Keratinocyte (primary cell): ENCODE measurements at regions not wholly inside any gene's neighbourhood (a gene's known extent, or its start where the extent isn't known, plus 50 kb on each side); places are given as distances from the start of the nearest gene placed in this dataset.

ENCODE experiments used
- EZH2 ChIP-seq: IDR thresholded peaks from one replicate; pipeline ENCODE4 v1.6.1; 2012; ENCODE audit warnings: inconsistent platforms, mild to moderate bottlenecking, low read length, moderate library complexity
- TF ChIP-seq, protein P1 (sequence below), 3 experiments: IDR thresholded peaks in 1 of 3; conservative IDR thresholded peaks in 1 of 3; optimal IDR thresholded peaks in 1 of 3; 2 replicates in 2 of 3; 3 replicates in 1 of 3; pipeline versions ENCODE3 to v1.5.1; 2011; ENCODE audit warnings: low read length in 3 of 3, mild to moderate bottlenecking in 3 of 3, moderate library complexity in 2 of 3, control low read depth in 1 of 3, inconsistent platforms in 1 of 3; ENCODE audit not compliant: insufficient read depth in 2 of 3; ENCODE audit errors: extremely low read depth in 1 of 3

DNA sequence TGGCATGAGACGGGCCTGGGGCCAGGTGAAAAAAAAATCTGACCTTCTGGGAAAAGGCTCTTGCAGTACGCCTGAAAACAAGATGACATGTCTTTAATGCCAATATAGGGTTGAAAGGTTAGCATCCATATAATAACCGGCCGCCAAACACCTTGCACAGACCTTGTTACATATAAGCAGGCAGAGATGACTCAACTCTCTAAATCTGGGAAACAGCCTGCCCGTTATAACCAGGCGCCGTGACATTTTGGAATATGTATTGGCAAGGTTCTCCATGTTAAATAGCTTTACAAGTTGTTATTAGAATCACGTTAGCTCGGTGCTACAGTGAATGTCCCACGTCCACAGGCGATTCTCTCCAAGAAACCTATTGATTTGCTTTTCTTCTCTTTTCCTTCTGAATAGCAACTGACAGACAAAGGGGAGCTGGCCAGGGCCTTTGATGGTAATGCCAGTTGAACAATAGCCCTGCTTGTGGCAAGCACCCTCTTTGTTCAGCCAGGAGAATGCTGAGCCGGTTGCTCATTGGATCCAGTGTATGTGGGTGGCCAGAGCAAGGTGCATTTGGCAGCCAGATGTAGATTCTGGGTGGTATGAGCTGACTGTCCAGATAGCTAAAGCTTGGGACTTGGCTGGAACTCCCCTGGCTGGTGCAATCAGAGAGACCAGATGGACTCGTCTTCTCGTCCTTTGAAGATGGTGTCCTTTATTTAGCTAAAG lies 80.1 kb upstream of the AUTS2 start:
- TF ChIP-seq, protein P1, sequence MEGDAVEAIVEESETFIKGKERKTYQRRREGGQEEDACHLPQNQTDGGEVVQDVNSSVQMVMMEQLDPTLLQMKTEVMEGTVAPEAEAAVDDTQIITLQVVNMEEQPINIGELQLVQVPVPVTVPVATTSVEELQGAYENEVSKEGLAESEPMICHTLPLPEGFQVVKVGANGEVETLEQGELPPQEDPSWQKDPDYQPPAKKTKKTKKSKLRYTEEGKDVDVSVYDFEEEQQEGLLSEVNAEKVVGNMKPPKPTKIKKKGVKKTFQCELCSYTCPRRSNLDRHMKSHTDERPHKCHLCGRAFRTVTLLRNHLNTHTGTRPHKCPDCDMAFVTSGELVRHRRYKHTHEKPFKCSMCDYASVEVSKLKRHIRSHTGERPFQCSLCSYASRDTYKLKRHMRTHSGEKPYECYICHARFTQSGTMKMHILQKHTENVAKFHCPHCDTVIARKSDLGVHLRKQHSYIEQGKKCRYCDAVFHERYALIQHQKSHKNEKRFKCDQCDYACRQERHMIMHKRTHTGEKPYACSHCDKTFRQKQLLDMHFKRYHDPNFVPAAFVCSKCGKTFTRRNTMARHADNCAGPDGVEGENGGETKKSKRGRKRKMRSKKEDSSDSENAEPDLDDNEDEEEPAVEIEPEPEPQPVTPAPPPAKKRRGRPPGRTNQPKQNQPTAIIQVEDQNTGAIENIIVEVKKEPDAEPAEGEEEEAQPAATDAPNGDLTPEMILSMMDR (optimal IDR thresholded peaks at IDR 0.05 in 1 of 3, IDR thresholded peaks at IDR 0.05 in 1 of 3, conservative IDR thresholded peaks at IDR 0.05 in 1 of 3; ENCODE audit: extremely low read depth in 1 of 3, insufficient read depth in 2 of 3, low read length in 3 of 3), result no peak
- TF ChIP-seq EZH2, result no peak
